ENCODE measurements at regions not wholly inside any gene's neighbourhood (a gene's known extent, or its start where the extent isn't known, plus 50 kb on each side); places are given as distances from the start of the nearest gene placed in this dataset.

DNA sequence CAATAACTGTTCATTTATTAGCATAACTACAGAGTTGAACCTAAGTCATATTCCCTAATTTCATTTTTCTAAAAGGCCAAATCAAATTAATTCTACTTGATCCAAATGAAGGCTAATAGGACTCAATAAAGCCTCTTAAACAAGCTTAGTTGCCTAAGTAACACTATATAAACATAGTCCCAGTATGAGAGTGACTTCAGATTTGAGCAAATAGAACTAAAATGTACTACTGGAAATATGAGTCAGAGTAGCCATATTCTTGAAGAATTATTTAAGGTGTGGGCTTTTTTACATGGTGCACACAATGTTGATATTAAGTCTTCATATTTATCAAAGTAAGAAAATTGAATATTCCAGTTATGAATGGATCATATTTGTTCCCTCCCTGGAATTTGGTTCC lies 872.3 kb downstream of the MAT2B start:
- TF ChIP-seq, protein P1, sequence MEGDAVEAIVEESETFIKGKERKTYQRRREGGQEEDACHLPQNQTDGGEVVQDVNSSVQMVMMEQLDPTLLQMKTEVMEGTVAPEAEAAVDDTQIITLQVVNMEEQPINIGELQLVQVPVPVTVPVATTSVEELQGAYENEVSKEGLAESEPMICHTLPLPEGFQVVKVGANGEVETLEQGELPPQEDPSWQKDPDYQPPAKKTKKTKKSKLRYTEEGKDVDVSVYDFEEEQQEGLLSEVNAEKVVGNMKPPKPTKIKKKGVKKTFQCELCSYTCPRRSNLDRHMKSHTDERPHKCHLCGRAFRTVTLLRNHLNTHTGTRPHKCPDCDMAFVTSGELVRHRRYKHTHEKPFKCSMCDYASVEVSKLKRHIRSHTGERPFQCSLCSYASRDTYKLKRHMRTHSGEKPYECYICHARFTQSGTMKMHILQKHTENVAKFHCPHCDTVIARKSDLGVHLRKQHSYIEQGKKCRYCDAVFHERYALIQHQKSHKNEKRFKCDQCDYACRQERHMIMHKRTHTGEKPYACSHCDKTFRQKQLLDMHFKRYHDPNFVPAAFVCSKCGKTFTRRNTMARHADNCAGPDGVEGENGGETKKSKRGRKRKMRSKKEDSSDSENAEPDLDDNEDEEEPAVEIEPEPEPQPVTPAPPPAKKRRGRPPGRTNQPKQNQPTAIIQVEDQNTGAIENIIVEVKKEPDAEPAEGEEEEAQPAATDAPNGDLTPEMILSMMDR (IDR thresholded peaks at IDR 0.05 in 8 of 11, conservative IDR thresholded peaks at IDR 0.05 in 3 of 11) = no peak
- no peak for TF ChIP-seq POLR2A (IDR thresholded peaks at IDR 0.05)
- TF ChIP-seq POLR2AphosphoS5 (IDR thresholded peaks at IDR 0.05) = no peak
